OCI-LY7 (cell line): ENCODE measurements at regions not wholly inside any gene's neighbourhood (a gene's known extent, or its start where the extent isn't known, plus 50 kb on each side); places are given as distances from the start of the nearest gene placed in this dataset.

Source experiments
- CTCF ChIP-seq: fragments of 200-600 bp; sonication (generic); conservative IDR thresholded peaks from 2 replicates; pipeline ENCODE4 v1.5.1; 2014; ENCODE audit warnings: mild to moderate bottlenecking, antibody characterized with exemption, low read length, moderate library complexity, mixed read lengths
- EZH2phosphoT487 ChIP-seq: fragments of 200-600 bp; sonication (generic); IDR thresholded peaks from 2 replicates; pipeline ENCODE4 v1.6.1; 2018; ENCODE audit warnings: low read depth, borderline replicate concordance, mild to moderate bottlenecking, mixed run types, antibody characterized with exemption, low read length, moderate library complexity, mixed read lengths

DNA sequence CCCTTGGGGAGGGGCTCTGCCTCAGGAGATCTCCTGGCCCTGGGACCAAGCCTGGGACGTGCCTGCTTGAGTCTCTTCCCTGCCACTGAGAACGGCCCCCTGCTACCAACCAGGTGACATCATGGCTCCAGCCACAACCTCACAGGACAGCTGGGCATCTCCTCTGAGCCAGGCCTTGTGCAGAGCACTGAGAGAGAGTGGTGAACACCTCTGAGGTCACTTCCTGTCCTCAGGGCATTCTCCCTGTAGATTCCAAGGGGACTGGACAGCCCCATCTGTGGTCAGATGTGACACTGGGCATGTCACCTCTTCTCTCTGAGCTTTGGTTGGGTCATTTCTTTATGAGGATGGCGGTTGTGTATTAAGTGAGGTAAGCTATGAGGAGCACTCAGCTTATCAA lies 172.0 kb downstream of the MELK start:
- no peak for TF ChIP-seq CTCF
- no peak for TF ChIP-seq EZH2phosphoT487
